ENCODE measurements at regions not wholly inside any gene's neighbourhood (a gene's known extent, or its start where the extent isn't known, plus 50 kb on each side); places are given as distances from the start of the nearest gene placed in this dataset.

DNA sequence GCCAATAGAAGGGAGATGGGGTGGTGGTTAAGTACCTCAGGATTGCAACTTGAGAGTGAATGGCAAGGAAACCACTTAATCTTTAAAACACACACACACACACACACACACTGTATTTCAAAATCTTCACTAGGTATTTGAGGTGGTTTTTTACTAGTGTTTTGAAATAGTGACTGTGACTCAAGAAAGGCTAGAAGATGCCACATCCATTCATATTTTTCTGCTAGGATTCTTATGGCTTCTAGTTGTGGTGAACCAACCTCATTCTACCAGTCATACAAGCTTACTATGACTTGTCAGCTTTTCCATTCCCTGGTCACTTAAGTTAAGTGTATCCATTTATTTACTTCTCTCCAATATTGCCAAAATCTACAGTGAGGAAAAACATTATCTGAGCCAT is 519.4 kb upstream of the JAG1 start:
- H3K9ac ChIP-seq (ENCODE audit: low read length): no peak overlapping the region
- no peak overlapping the region for H2AFZ ChIP-seq (ENCODE audit: low read depth, low read length, poor library complexity, severe bottlenecking)
- no peak for ATAC-seq
- no peaks in the 10 kb centered on the region for H3K9me2 ChIP-seq (ENCODE audit: insufficient read depth)
- H4K20me1 ChIP-seq (ENCODE audit: insufficient read depth): no peaks in the 10 kb centered on the region
- H3K4me3 ChIP-seq (replicated peaks in 1 of 2; ENCODE audit: low read depth in 1 of 2, low read length in 2 of 2): no peak overlapping the region
- CTCF ChIA-PET: interaction anchor here (1.5 kb wide), 1 partner anchor 12 kb away, joined by 8 read pairs; no protein-coding TSS in a partner anchor
- H3K36me3 ChIP-seq (ENCODE audit: control insufficient read depth in 1 of 2, insufficient read depth in 2 of 2, low read length in 2 of 2): no peaks in the 10 kb centered on the region
- H3K27me3 ChIP-seq (ENCODE audit: insufficient read depth, low read length): no peaks in the 10 kb centered on the region
- BruUV-seq (replicated peaks): no TSS peak
- no peaks in the 10 kb centered on the region for H3K79me2 ChIP-seq (ENCODE audit: insufficient read depth, low read length)
- DNase-seq (ENCODE audit: low read depth, low spot score): no peak
- POLR2A ChIA-PET: no interaction called here
- no peak for TF ChIP-seq SIN3A (IDR thresholded peaks at IDR 0.05; ENCODE audit: low read depth)
- TF ChIP-seq SRF (IDR thresholded peaks at IDR 0.05; ENCODE audit: low read depth): no peak
- no peak for TF ChIP-seq POLR2A (IDR thresholded peaks at IDR 0.05; ENCODE audit: borderline replicate concordance, extremely low read depth, insufficient read depth, insufficient read length)
- TF ChIP-seq CEBPB (IDR thresholded peaks at IDR 0.05; ENCODE audit: low read depth): no peak
- no peak for TF ChIP-seq TCF7L2 (IDR thresholded peaks at IDR 0.05; ENCODE audit: borderline replicate concordance, extremely low read depth, insufficient read depth, insufficient read length)
- H3K9me3 ChIP-seq (ENCODE audit: control insufficient read depth in 1 of 2, insufficient read depth in 1 of 2, low read depth in 1 of 2, low read length in 2 of 2): no peaks in the 10 kb centered on the region
- intact Hi-C loops (cut with micrococcal nuclease): no loop called here
- H3K4me2 ChIP-seq (ENCODE audit: low read length): no peak overlapping the region
- peaks cover 0 to 4% of the 10 kb centered on the region in 2 experiments; a peak in 1 of 4 replicates for H3K4me1 ChIP-seq (ENCODE audit: control insufficient read depth in 1 of 2, insufficient read depth in 2 of 2, low read length in 2 of 2)
- RAD21 ChIA-PET (ENCODE audit: low non-redundant PET in 1 of 2, low total read pairs in 2 of 2, uncharacterized antibody in 2 of 2, unreplicated experiment in 2 of 2): no interaction called here
- H3K27ac ChIP-seq (ENCODE audit: low read depth, low read length): no peak overlapping the region

DNA sequence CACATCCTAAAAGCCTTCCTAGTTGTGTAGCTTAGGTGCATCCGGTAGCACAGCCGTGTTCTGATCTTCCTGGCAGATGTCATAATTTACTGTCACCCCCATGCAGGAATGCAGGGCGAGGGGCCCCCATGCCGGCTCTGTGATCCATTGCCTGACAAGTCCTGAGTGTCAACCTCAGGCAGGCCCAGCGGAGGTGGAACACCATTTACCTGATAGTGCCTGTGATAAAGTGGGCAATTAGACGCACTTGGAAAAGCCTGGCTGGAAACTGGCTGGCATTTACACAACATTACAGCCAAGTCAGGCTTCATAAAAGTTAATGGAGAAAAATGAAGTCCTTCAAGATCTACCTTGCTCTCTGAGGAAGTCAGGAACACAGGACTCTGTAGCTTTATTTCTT is 521.4 kb upstream of the JAG1 start:
- H3K27ac ChIP-seq (ENCODE audit: low read depth, low read length): no peak overlapping the region
- no peak for ATAC-seq
- H3K36me3 ChIP-seq (ENCODE audit: control insufficient read depth in 1 of 2, insufficient read depth in 2 of 2, low read length in 2 of 2): no peaks in the 10 kb centered on the region
- no TSS peak for BruUV-seq (replicated peaks)
- no peaks in the 10 kb centered on the region for H3K79me2 ChIP-seq (ENCODE audit: insufficient read depth, low read length)
- no peak for TF ChIP-seq JUND (IDR thresholded peaks at IDR 0.05)
- TF ChIP-seq, protein P1, sequence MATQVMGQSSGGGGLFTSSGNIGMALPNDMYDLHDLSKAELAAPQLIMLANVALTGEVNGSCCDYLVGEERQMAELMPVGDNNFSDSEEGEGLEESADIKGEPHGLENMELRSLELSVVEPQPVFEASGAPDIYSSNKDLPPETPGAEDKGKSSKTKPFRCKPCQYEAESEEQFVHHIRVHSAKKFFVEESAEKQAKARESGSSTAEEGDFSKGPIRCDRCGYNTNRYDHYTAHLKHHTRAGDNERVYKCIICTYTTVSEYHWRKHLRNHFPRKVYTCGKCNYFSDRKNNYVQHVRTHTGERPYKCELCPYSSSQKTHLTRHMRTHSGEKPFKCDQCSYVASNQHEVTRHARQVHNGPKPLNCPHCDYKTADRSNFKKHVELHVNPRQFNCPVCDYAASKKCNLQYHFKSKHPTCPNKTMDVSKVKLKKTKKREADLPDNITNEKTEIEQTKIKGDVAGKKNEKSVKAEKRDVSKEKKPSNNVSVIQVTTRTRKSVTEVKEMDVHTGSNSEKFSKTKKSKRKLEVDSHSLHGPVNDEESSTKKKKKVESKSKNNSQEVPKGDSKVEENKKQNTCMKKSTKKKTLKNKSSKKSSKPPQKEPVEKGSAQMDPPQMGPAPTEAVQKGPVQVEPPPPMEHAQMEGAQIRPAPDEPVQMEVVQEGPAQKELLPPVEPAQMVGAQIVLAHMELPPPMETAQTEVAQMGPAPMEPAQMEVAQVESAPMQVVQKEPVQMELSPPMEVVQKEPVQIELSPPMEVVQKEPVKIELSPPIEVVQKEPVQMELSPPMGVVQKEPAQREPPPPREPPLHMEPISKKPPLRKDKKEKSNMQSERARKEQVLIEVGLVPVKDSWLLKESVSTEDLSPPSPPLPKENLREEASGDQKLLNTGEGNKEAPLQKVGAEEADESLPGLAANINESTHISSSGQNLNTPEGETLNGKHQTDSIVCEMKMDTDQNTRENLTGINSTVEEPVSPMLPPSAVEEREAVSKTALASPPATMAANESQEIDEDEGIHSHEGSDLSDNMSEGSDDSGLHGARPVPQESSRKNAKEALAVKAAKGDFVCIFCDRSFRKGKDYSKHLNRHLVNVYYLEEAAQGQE (IDR thresholded peaks at IDR 0.05; ENCODE audit: low read depth): no peak
- no peak for TF ChIP-seq SRF (IDR thresholded peaks at IDR 0.05; ENCODE audit: low read depth)
- TF ChIP-seq EZH2phosphoT487 (IDR thresholded peaks at IDR 0.05; ENCODE audit: borderline replicate concordance): no peak
- TF ChIP-seq YY1 (IDR thresholded peaks at IDR 0.05; ENCODE audit: extremely low read depth, insufficient replicate concordance, low read depth, low read length): no peak
- no peak for TF ChIP-seq RAD21 (IDR thresholded peaks at IDR 0.05; ENCODE audit: low read depth)
- TF ChIP-seq EGR1 (IDR thresholded peaks at IDR 0.05; ENCODE audit: low read depth): no peak
- no peak for TF ChIP-seq TCF7L2 (IDR thresholded peaks at IDR 0.05; ENCODE audit: borderline replicate concordance, extremely low read depth, insufficient read depth, insufficient read length)
- H2AFZ ChIP-seq (ENCODE audit: low read depth, low read length, poor library complexity, severe bottlenecking): no peak overlapping the region
- CTCF ChIA-PET: interaction anchor here (1.9 kb wide), 2 partner anchors 10 to 16 kb away, joined by 5 to 7 read pairs; no protein-coding TSS in a partner anchor
- H3K4me2 ChIP-seq (ENCODE audit: low read length): no peak overlapping the region
- H3K27me3 ChIP-seq (ENCODE audit: insufficient read depth, low read length): no peaks in the 10 kb centered on the region
- no peak for DNase-seq (ENCODE audit: low read depth, low spot score)
- POLR2A ChIA-PET: no interaction called here
- H3K4me3 ChIP-seq (replicated peaks in 1 of 2; ENCODE audit: low read depth in 1 of 2, low read length in 2 of 2): no peak overlapping the region
- H3K9me3 ChIP-seq (ENCODE audit: control insufficient read depth in 1 of 2, insufficient read depth in 1 of 2, low read depth in 1 of 2, low read length in 2 of 2): no peaks in the 10 kb centered on the region
- no peaks in the 10 kb centered on the region for H3K9me2 ChIP-seq (ENCODE audit: insufficient read depth)
- no peaks in the 10 kb centered on the region for H4K20me1 ChIP-seq (ENCODE audit: insufficient read depth)
- RAD21 ChIA-PET (ENCODE audit: low non-redundant PET in 1 of 2, low total read pairs in 2 of 2, uncharacterized antibody in 2 of 2, unreplicated experiment in 2 of 2): no interaction called here
- peaks cover 0 to 4% of the 10 kb centered on the region in 2 experiments; a peak in 1 of 4 replicates for H3K4me1 ChIP-seq (ENCODE audit: control insufficient read depth in 1 of 2, insufficient read depth in 2 of 2, low read length in 2 of 2)
- H3K9ac ChIP-seq (ENCODE audit: low read length): no peak overlapping the region
- intact Hi-C loops (cut with micrococcal nuclease): no loop called here
